ENCODE measurements at regions not wholly inside any gene's neighbourhood (a gene's known extent, or its start where the extent isn't known, plus 50 kb on each side); places are given as distances from the start of the nearest gene placed in this dataset.

DNA sequence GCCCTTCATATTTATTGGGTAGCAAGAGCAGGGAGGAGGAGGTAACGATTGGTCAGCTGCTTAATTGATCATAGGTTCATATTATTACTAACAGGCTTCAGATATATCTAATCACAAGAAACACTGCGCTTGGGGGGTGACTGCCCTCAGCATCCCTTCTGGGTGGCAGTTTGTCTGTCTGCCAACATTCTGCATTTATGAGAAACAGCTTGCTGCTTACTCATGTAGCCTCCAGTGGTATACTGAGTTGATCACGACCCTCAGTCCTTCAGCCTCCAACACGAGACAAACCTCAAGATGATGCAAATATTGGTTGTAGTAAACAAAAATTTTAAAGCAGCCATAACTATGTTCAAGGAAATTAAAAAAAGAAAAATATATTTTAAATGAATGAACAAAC, 657.8 kb upstream of the PHF14 start:
- Histone ChIP-seq H3K9me3 (no peaks in the 10 kb centered on the region), H3K27ac (no peak overlapping the region), H3K27me3 (no peaks in the 10 kb centered on the region), H3K4me1 (no peaks in the 10 kb centered on the region), H3K36me3 (no peaks in the 10 kb centered on the region), H3K4me3 (no peak overlapping the region)
- intact Hi-C loops (cut with DNase I): no loop called here
- TF ChIP-seq POLR2AphosphoS5 (IDR thresholded peaks at IDR 0.05; ENCODE audit: insufficient read depth in 1 of 2, low read depth in 1 of 2) (no peak), POLR2A (IDR thresholded peaks at IDR 0.05) (no peak)
- TF ChIP-seq, protein P1, sequence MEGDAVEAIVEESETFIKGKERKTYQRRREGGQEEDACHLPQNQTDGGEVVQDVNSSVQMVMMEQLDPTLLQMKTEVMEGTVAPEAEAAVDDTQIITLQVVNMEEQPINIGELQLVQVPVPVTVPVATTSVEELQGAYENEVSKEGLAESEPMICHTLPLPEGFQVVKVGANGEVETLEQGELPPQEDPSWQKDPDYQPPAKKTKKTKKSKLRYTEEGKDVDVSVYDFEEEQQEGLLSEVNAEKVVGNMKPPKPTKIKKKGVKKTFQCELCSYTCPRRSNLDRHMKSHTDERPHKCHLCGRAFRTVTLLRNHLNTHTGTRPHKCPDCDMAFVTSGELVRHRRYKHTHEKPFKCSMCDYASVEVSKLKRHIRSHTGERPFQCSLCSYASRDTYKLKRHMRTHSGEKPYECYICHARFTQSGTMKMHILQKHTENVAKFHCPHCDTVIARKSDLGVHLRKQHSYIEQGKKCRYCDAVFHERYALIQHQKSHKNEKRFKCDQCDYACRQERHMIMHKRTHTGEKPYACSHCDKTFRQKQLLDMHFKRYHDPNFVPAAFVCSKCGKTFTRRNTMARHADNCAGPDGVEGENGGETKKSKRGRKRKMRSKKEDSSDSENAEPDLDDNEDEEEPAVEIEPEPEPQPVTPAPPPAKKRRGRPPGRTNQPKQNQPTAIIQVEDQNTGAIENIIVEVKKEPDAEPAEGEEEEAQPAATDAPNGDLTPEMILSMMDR (IDR thresholded peaks at IDR 0.05): no peak
- DNase-seq (ENCODE audit: extremely low spot score in 2 of 2): no peak

DNA sequence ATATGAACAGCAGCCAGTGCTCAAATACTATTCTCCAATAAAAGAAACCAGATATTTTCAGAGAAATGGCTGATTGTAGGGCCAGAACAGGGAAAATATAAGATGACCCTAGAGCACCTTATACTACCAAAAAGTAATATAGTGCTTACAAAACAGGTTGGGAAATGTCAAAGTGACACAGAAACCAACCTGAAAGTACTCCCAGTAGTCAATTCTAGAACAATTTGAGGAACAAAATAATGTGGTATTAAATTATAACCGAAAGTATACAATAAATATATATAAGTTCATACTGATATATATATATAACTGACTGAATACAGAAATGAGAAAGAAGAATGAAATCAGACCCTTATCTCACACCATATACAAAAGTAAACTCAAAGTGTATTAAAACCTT, 657.2 kb upstream of the PHF14 start:
- H3K4me1 ChIP-seq: no peaks in the 10 kb centered on the region
- DNase-seq (ENCODE audit: extremely low spot score in 2 of 2): no peak
- H3K4me3 ChIP-seq: no peak overlapping the region
- no peaks in the 10 kb centered on the region for H3K9me3 ChIP-seq
- intact Hi-C loops (cut with DNase I): no loop called here
- no peaks in the 10 kb centered on the region for H3K27me3 ChIP-seq
- no peak for TF ChIP-seq POLR2A (IDR thresholded peaks at IDR 0.05)
- no peak for TF ChIP-seq POLR2AphosphoS5 (IDR thresholded peaks at IDR 0.05; ENCODE audit: insufficient read depth in 1 of 2, low read depth in 1 of 2)
- TF ChIP-seq, protein P1 (IDR thresholded peaks at IDR 0.05): no peak
- H3K27ac ChIP-seq: no peak overlapping the region
- H3K36me3 ChIP-seq: no peaks in the 10 kb centered on the region

DNA sequence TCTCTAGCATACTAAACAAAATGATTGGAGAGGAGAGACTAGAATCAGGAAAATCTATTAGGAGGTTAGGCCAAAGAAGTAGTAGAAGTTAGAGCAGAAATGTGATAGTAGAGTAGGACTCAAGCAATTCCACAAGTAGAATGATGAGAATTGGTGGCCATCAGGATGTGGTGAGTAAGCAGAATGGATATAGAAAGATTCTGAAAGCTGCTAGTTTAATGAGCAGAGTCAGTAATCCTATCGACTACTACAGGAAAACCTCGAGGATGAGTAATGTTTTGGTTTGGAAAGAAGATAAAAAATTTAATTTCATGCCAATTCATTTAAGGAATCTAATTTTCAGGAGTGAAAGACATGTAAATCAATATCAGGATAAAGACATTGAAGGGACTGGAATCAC, 648.3 kb upstream of the PHF14 start:
- Histone ChIP-seq H3K27ac (no peak overlapping the region), H3K9me3 (no peaks in the 10 kb centered on the region), H3K27me3 (no peaks in the 10 kb centered on the region), H3K36me3 (no peaks in the 10 kb centered on the region), H3K4me3 (no peak overlapping the region), H3K4me1 (no peaks in the 10 kb centered on the region)
- TF ChIP-seq POLR2AphosphoS5 (IDR thresholded peaks at IDR 0.05; ENCODE audit: insufficient read depth in 1 of 2, low read depth in 1 of 2) (no peak), POLR2A (IDR thresholded peaks at IDR 0.05) (no peak)
- TF ChIP-seq, protein P1 (IDR thresholded peaks at IDR 0.05): no peak
- no peak for DNase-seq (ENCODE audit: extremely low spot score in 2 of 2)
- intact Hi-C loops (cut with DNase I): no loop called here

DNA sequence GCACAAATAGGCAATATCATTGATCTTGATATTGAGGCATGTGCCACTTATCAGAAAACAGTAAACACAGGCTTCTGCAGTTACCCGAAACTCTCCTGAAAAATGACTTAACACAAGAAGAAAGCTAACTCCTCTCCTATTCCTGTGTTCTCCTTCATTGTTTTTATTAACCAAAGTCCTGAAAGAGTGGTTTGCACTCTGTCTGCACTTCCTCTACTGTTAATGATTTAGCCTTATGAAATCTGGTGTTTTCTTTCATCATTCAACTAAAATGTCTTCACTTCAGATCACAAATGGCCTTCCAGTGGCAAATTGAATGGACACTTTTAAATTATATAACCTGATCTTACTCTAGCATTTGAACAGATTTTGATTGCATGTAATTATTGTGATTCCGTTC, 630.6 kb upstream of the PHF14 start:
- Histone ChIP-seq H3K4me1 (no peaks in the 10 kb centered on the region), H3K4me3 (no peak overlapping the region), H3K36me3 (no peaks in the 10 kb centered on the region), H3K27me3 (no peaks in the 10 kb centered on the region), H3K27ac (no peak overlapping the region), H3K9me3 (no peaks in the 10 kb centered on the region)
- intact Hi-C loops (cut with DNase I): no loop called here
- DNase-seq (ENCODE audit: extremely low spot score in 2 of 2): no peak
- TF ChIP-seq POLR2A (IDR thresholded peaks at IDR 0.05) (no peak), POLR2AphosphoS5 (IDR thresholded peaks at IDR 0.05; ENCODE audit: insufficient read depth in 1 of 2, low read depth in 1 of 2) (no peak)
- TF ChIP-seq, protein P1 (IDR thresholded peaks at IDR 0.05): no peak

DNA sequence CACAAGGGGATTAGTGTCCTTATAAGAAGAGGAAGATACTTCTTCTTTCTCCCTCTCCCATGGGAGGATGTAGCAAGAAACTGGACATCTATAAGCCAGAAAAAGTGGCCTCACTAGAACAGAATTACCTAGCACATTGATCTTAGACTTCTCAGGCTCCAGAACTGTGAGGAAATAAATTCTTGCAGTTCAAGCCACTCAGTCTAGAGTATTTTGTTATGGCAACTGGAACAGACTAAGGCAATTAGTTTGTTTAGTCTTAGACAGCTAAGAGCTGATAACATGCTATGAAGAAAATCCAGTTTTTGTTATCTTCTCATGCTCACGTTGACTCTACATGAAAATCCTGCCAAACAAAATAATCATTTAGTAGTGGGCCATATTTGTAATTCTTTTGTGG, 627.6 kb upstream of the PHF14 start:
- H3K27me3 ChIP-seq: no peaks in the 10 kb centered on the region
- intact Hi-C loops (cut with DNase I): no loop called here
- DNase-seq (ENCODE audit: extremely low spot score in 2 of 2): no peak
- H3K4me1 ChIP-seq: no peaks in the 10 kb centered on the region
- TF ChIP-seq POLR2A (IDR thresholded peaks at IDR 0.05) (no peak), POLR2AphosphoS5 (IDR thresholded peaks at IDR 0.05; ENCODE audit: insufficient read depth in 1 of 2, low read depth in 1 of 2) (no peak)
- TF ChIP-seq, protein P1 (IDR thresholded peaks at IDR 0.05): no peak
- H3K27ac ChIP-seq: no peak overlapping the region
- no peaks in the 10 kb centered on the region for H3K9me3 ChIP-seq
- H3K4me3 ChIP-seq: no peak overlapping the region
- no peaks in the 10 kb centered on the region for H3K36me3 ChIP-seq
